GM18499 (cell line): ENCODE measurements at regions not wholly inside any gene's neighbourhood (a gene's known extent, or its start where the extent isn't known, plus 50 kb on each side); places are given as distances from the start of the nearest gene placed in this dataset.

Experiments
- ATAC-seq: cut with Tn5 transposase; IDR thresholded peaks from one replicate; pipeline ENCODE4 v1.9.1; 2021; ENCODE audit warnings: moderate number of reproducible peaks; ENCODE audit not compliant: insufficient read depth, unreplicated experiment

GRCh38 chr2:60025496-60025895 lies 528.0 kb downstream of the BCL11A start:
- no peak for ATAC-seq

GRCh38 chr2:60023256-60023985 lies 530.0 kb downstream of the BCL11A start:
- ATAC-seq: no peak

DNA sequence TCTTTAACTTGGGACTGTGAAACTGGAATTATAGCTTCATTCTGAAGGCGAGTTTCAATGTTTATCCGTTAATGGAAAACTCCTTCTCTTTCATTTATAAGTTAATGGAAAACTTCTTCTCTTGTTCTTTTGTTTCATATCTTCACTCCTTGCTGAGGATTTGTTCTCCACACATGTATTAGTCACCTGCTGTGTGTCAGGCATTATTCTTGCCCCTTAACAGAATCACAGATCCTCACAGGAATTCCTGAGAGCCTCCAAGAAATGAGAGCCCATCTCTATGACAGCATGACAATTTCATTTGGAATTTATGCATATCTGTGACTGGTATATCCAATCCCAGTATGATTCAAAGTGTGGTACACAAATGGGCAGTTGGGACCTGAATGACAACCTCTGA lies 545.8 kb downstream of the BCL11A start:
- no peak for ATAC-seq

DNA sequence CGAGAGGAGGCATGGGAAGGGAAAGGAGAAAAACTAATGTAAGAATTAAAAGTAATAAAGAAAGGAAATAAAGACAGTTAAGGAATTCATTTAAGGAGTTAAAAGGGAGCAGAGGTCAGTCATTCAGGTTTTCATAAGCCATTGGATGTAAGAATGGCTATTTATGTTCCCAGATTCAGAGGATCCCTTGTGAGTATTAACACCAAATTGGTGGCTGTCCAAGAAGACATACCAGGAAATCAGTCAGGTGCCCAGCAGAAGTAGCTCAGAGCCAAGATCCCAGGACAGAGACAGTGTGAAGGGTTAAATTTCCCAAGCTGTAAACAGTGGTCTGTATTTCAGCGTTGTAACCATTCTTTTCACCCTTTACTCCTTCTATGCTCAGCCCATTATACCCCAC lies 550.4 kb downstream of the BCL11A start:
- ATAC-seq: no peak

DNA sequence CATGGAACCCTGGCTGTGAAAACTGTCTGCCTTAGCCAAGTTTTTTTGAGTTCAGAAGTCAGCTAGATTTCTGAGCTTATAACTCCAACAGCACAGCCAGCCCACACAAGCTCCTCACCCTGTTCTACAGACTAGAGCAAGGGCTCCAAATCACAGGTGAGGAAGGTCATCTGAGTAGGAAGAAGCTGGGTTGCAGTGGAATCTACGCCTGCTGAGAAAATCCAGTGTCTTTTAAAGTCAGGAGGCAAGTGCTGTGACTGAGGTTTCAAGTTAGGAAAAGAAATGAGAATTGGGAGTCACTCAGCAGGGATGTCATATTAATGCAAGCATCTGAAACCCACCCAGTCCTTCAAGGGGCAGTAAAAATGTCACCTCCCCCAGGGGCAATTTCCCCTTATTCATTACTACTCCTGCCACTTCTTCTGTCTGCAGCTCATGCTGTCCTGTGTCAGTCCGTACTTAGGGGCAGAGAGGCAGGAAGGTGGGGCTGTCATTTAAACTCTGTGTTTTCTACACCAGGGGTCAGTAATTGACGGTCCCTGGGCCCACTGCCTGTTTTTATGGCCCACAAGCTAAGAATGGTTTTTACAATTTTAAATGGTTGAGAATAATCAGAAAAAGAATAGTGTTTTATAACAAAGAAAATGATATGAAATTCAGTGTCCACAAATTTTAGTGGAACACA lies 551.1 kb downstream of the BCL11A start:
- ATAC-seq: no peak

DNA sequence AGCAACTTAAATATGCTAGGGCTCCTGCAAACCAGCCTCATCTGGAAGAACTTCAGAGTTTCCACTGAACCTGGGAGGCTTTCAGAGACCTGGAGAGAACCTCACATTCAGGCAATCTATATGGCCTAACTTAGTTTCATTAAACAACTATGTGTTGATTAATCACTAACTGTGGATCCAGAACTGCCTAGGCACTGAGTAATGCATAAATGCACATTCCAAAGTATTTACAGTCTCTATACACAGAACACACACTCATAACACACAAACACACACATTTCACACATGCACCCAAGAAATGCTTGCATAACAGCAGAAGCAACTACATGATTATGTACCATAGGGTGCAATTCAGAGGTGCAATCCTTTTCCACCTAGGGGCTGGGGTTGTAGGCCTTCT lies 552.8 kb downstream of the BCL11A start:
- ATAC-seq: no peak

DNA sequence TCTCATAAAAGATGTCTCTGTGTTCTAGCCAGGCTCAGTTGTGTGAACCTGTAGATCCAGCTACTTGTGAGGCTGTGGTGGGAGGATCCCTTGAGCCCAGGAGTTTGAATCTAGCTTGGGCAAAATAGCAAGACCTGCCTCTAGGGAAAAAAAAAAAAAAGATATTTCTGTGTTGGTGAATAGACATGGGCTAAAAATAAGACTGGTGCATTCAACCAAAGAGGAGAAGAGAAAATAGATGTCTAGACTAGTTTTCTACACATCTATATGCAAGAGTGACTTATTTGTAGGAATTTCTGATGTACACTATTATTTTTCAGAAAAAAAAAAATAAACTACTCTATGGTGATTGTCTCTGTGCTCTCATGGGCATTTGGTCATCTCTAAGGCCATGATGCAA lies 555.1 kb downstream of the BCL11A start:
- no peak for ATAC-seq

- ATAC-seq: no peak
These were observed 556.1 kb downstream of the BCL11A start for GRCh38 chr2:59997371-59997770.

GRCh38 chr2:59996855-59997254 lies 556.6 kb downstream of the BCL11A start:
- ATAC-seq: no peak

DNA sequence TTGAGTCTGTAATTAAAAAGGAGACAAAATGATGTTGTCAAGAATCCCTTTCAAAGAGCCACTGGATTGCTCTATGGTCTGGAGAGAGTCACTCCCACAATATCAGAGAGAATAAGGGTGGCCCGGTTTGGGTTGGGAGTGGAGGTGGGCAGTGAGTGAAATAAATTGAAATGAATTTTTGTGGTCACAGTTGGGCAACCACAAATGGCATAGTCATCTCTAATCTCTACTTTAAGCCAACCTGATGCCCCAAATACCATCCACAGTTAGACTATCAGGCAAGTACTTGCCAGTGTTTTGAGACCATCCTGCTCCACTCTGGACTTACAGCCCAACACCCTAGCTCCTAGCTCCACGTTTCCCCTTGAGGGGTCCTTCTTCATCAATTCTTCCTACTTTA lies 559.7 kb downstream of the BCL11A start:
- ATAC-seq: no peak

GRCh38 chr2:59988341-59988740 lies 565.1 kb downstream of the BCL11A start:
- ATAC-seq: no peak

DNA sequence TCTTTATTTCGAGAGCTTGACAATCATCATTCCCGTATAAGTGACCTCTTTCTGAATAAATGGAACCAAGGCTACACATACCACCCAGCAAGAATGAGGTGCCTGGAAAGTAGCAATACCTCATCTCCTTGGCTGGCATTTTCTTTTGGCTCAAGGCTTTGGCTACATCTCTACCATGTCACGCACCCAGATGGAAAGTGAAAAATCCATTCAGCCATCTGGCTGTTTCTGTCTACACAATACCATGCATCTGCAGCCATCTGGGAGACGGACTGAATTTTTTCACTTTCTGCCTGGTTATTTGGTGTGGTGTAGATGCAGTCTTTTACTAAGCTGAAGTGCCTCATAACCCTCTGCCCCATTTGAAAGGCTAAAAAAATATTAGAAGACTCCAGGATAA lies 566.9 kb downstream of the BCL11A start:
- no peak for ATAC-seq

DNA sequence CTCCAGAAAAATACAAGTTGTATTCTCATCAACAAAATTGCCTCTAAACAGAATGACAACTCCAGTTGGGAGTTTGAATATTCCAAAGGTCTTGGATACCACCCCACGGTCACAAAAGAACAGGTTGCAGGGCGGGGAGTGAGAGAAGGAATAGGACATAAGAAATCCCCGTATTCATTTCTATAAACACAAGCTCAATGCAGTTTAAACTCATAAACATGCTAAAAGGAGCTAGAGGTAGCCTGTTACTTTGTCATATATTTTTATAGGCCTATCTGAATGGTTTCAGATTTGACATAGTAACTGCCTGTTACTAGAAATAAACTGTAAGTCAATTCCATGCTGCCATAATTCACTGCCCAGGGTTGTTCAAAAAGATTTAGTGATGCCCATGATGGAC lies 567.5 kb downstream of the BCL11A start:
- no peak for ATAC-seq

DNA sequence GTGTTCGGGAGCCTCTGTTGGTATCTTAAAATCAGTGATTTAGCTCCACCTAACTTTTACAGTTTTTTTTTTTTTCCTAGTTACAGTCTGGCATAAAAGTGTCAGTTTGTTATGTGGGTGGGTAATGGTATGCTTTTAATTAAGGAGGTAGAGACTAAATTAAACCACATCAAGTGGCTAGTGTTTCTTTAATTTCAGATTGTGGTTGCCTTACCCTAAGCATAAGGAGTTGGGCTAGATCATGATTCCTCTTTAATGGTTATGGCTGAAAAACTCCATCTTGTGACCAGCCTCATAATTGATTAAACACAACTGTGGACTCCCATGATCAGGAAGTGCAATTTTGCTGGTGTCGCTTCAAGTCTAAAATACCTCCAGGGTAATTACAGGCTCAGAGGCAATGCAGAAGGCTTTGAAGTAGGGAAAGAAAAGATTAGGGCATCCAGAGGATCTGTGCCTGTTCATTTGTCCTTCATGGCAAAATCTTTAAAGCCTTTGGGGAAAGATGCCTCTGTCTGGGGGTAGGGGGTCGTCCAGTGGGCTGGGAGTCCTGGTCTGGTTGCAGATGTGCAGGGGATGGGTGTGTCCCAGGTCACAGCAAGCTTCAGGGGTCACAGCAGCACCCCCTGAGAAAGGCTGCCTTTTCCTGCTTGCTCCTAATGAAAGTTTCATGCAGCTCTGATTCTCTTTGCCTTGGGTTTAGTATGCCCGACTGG lies 579.2 kb downstream of the BCL11A start:
- ATAC-seq: no peak

- ATAC-seq: no peak
These were observed 584.3 kb downstream of the BCL11A start for GRCh38 chr2:59969161-59969560.

- ATAC-seq: no peak
These were observed 585.0 kb downstream of the BCL11A start for GRCh38 chr2:59968441-59968840.

DNA sequence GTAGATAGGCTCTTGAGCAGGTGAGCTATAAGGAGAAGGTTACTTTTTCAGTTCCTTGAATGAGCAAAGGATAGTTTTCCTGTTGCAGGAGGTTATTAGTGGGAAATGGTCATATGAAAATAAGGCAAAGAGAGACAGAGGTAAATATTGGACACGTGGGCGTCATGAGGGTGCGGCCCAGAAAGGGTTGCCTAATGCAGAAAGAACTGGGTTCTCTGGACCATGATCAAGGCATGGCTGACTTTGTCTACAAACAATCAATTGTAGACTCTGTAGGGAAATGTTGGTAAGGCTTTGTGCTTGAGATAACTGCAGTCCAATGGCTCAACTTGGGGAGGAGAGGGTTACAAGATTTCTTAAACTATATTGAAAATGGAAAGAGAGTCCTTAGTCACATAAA lies 585.8 kb downstream of the BCL11A start:
- ATAC-seq: no peak

GRCh38 chr2:59963157-59963556 lies 590.3 kb downstream of the BCL11A start:
- ATAC-seq: no peak

DNA sequence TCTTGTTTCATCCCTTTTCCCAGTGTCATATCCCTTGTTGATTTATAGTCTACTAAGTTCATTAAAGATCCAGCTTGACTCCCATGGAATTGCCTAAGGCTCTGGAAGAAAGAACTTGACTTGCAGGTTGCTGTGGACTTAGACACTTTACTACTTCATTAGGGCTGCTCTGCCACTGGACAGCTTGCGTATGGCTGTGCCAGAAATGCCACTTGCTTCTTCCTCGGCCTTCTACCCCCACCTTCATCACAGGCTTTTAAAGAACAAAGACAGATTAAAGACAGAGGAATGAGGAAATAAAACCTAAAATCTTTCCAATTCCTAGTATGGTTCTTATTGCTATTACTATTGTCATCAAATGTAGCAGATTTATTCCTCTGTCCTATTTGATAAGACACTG lies 591.7 kb downstream of the BCL11A start:
- no peak for ATAC-seq

DNA sequence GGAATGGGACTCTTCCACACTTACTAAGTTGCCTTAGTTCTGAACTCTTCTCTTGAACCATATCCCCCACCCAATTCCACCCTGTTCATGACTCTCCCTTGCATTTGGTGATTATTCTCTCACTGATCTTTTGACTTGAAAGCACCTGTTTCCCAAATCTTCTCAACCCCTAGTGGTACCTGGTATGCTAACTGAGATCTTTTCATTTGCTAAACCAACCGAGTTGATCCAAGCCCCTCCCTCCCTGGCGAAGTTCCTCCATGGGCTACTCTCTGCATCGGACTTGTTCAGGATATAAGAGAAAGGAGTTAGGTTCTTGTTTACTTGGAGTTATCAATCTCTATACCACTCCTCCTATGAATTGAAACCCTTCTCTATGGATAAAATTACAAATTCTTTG lies 593.5 kb downstream of the BCL11A start:
- no peak for ATAC-seq

- ATAC-seq: no peak
These were observed 596.0 kb downstream of the BCL11A start for GRCh38 chr2:59957504-59957903.
